ENCODE measurements at regions not wholly inside any gene's neighbourhood (a gene's known extent, or its start where the extent isn't known, plus 50 kb on each side); places are given as distances from the start of the nearest gene placed in this dataset.

GRCh38 chr17:79520167-79521165 lies 90.4 kb downstream of the RBFOX3 start:
- no peak for DNase-seq

GRCh38 chr17:79519601-79520000 lies 91.2 kb downstream of the RBFOX3 start:
- DNase-seq = no peak

GRCh38 chr17:79518585-79519523 lies 92.0 kb downstream of the RBFOX3 start:
- DNase-seq = no peak

- DNase-seq = no peak
These were observed 92.8 kb downstream of the RBFOX3 start for GRCh38 chr17:79517827-79518584.

GRCh38 chr17:79515646-79516571 lies 94.9 kb downstream of the RBFOX3 start:
- DNase-seq = no peak

- no peak for DNase-seq
These were observed 95.7 kb downstream of the RBFOX3 start for GRCh38 chr17:79515110-79515509.

GRCh38 chr17:79513820-79514535 lies 96.9 kb downstream of the RBFOX3 start:
- DNase-seq = no peak

GRCh38 chr17:79513206-79513605 lies 97.6 kb downstream of the RBFOX3 start:
- no peak for DNase-seq

- no peak for DNase-seq
These were observed 99.4 kb downstream of the RBFOX3 start for GRCh38 chr17:79511471-79511870.

- DNase-seq = no peak
These were observed 100.8 kb downstream of the RBFOX3 start for GRCh38 chr17:79510071-79510470.

GRCh38 chr17:79509490-79509889 lies 101.4 kb downstream of the RBFOX3 start:
- DNase-seq = no peak

GRCh38 chr17:79509008-79509407 lies 101.8 kb downstream of the RBFOX3 start:
- no peak for DNase-seq

- DNase-seq = no peak
These were observed 102.5 kb downstream of the RBFOX3 start for GRCh38 chr17:79508291-79508716.

- DNase-seq = no peak
These were observed 103.9 kb downstream of the RBFOX3 start for GRCh38 chr17:79506955-79507354.

GRCh38 chr17:79506150-79506870 lies 104.5 kb downstream of the RBFOX3 start:
- no peak for DNase-seq

GRCh38 chr17:79505199-79505598 lies 105.7 kb downstream of the RBFOX3 start:
- no peak for DNase-seq

- peak in 1 of 2 experiments; percentile 40 for DNase-seq
These were observed 106.7 kb downstream of the RBFOX3 start for GRCh38 chr17:79504181-79504605.

GRCh38 chr17:79503126-79503839 lies 107.6 kb downstream of the RBFOX3 start:
- no peak for DNase-seq

GRCh38 chr17:79501910-79502309 lies 108.9 kb downstream of the RBFOX3 start:
- no peak for DNase-seq

All from NCI-H1930 (cell line).